LNCaP clone FGC (cell line): ENCODE measurements at regions not wholly inside any gene's neighbourhood (a gene's known extent, or its start where the extent isn't known, plus 50 kb on each side); places are given as distances from the start of the nearest gene placed in this dataset.
"Not testable (repeated sequence)": the region's sequence is repeated elsewhere in the genome, so short reads cannot be mapped to it uniquely, and the experiment has no call there.

ENCODE experiments used
- DNase-seq: peaks from one replicate; pipeline ENCODE4 v3.0.0-alpha.2; 2011; ENCODE audit warnings: low read depth
- H3K4me3 ChIP-seq: 2 replicates; pipeline ENCODE4 v1.5.1; 2011; ENCODE audit warnings: mild to moderate bottlenecking, low read depth, low read length, control low read depth
- CTCF ChIP-seq: IDR thresholded peaks from 2 replicates; pipeline ENCODE4 v1.5.1; 2012; ENCODE audit warnings: mild to moderate bottlenecking; ENCODE audit not compliant: control insufficient read depth, insufficient read depth; ENCODE audit errors: extremely low read depth

- no peak for TF ChIP-seq CTCF
- H3K4me3 ChIP-seq = no peak overlapping the region
- no peak for DNase-seq
Observed at GRCh38 chr4:43133566-43133965, 241.1 kb downstream of the GRXCR1 start.

- DNase-seq = no peak
- no peak for TF ChIP-seq CTCF
- no peak overlapping the region for H3K4me3 ChIP-seq
Observed at GRCh38 chr4:43136752-43137151, 244.2 kb downstream of the GRXCR1 start.

GRCh38 chr4:43146198-43146597, 253.7 kb downstream of the GRXCR1 start:
- TF ChIP-seq CTCF = no peak
- no peak for DNase-seq
- H3K4me3 ChIP-seq = no peak overlapping the region

- TF ChIP-seq CTCF = no peak
- DNase-seq = no peak
Observed at GRCh38 chr4:43148481-43148880, 256.0 kb downstream of the GRXCR1 start.

GRCh38 chr4:43163101-43163792, 270.7 kb downstream of the GRXCR1 start:
- no peak for DNase-seq
- no peak for TF ChIP-seq CTCF
- no peak overlapping the region for H3K4me3 ChIP-seq

More at GRCh38 chr4:43148481-43148880, 256.0 kb downstream of the GRXCR1 start:
- no peak overlapping the region for H3K4me3 ChIP-seq

GRCh38 chr4:43189741-43190140, 297.2 kb downstream of the GRXCR1 start:
- no peak overlapping the region for H3K4me3 ChIP-seq
- TF ChIP-seq CTCF = no peak
- no peak for DNase-seq

- not testable (repeated sequence) for DNase-seq, H3K4me3 ChIP-seq
Observed at GRCh38 chr4:43212576-43212975, 320.1 kb downstream of the GRXCR1 start.

GRCh38 chr4:43223820-43224219, 331.3 kb downstream of the GRXCR1 start:
- DNase-seq = no peak
- H3K4me3 ChIP-seq = no peak overlapping the region
- TF ChIP-seq CTCF = no peak
